EH (cell line): ENCODE measurements at regions not wholly inside any gene's neighbourhood (a gene's known extent, or its start where the extent isn't known, plus 50 kb on each side); places are given as distances from the start of the nearest gene placed in this dataset.
"Not testable (repeated sequence)": the region's sequence is repeated elsewhere in the genome, so short reads cannot be mapped to it uniquely, and the experiment has no call there.

Experiments
- DNase-seq: peaks from one replicate; pipeline ENCODE4 v3.0.0-alpha.2; 2015; ENCODE audit warnings: low read depth

DNA sequence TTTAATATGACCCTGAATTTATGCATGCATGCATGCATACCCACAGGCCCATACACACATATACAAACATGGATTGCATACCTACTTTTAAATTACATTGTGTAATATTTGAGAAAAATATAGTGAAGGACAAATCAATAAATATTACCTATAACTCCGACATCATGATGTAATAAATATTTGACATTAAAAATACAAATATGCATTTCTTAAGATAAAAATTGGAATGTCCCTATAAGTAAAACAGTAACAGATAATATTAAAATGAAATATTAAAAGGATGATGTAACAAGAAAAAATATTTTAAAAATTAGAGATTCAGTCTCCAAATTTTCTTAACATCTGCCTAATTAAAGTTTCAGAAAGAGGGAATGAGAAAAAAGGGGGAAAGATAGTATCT is 433.0 kb downstream of the MDFIC start:
- no peak for DNase-seq

DNA sequence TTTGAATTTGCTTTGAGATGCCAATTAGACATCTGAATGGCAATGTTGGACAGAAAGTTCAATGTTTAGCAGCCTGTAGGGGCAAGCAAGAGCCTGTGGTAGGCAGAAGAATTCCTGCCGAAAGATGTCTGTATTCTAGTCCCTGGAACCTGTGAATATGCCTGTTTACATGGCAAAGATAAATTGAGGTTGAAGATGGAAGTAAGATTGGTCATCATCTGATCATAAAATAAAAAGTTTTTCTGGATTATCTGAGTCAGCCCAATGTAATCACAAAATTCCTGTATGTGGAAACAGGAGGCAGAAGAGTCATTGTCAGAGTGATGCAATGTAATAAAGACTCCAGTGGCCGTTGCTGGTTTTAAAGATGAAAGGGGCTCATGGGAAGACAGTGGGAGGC is 430.5 kb downstream of the MDFIC start:
- peak; percentile 85 for DNase-seq

DNA sequence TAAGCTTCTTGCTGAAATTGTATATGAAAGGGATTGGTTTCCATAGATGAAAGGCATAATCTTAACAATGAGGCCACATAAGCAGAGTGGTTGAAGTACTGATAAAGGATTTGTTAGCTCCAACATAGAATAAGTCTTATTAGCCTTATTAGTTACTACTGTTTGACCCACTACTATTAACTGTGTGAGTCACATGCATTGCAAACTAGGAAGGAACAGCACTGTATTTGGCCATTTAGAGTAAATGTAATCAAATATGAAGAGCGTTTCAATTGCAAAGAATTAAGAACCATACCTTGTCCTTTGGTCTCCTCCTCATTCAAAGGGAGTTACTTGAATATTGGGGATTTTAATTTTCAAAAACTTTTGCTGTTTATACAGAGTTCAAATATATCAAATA is 428.9 kb downstream of the MDFIC start:
- DNase-seq = no peak

DNA sequence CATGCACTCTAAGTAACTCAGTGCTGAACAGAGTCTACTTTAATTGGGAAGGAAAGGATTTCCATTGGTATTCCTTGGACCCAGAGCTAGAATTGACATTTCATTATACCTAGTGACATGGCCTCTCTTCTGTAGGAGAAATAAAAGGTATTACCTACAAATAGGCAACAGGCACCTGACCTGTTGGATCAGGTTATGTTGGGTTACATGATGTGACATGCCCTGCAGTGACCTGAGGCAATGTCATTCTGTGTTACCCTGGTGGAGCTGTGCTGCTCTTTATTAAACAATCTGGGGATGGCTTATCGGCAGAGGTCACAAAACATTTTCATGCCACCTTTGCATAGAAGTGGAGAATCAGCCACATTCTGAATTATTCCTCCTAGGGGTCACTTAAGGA is 427.7 kb downstream of the MDFIC start:
- no peak for DNase-seq

DNA sequence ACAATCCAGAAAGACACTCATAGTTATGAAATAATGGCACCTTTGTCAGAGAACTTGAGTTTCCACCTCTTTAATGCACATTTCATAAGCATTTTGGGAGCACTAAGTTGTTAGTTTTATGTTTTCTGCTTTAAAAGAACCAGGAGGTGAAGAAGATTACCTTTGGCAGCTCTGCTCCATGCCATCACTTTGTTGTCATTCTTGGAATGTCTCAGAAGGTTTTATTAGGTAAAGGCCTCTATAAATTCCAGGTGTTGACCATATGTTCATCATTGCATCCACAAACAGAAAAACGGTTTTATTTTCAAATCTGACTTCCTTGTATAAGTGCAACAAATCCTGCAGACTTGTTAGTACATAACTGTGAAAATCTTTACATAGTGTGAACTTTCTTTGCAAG is 424.8 kb downstream of the MDFIC start:
- peak; percentile 40 for DNase-seq

DNA sequence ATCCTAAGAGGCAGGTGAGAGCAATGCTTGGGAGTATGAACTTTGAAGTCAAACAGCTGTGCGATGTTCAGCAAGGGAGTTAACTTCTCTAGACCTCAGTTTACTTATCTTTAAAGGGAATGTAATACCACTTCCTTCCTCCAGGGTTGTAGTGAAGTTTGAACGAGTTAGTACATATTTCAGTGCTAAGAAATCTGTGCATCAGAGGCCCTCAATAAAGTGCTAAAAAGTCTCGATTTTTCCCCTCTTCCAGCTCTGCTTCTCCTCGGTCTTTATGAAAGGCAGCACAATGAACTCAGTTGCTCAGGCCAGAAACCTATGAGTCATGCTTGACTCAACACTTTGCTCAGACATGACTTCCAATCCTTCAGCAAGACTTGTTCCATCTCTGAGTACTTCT is 418.9 kb downstream of the MDFIC start:
- DNase-seq = peak; percentile 84

DNA sequence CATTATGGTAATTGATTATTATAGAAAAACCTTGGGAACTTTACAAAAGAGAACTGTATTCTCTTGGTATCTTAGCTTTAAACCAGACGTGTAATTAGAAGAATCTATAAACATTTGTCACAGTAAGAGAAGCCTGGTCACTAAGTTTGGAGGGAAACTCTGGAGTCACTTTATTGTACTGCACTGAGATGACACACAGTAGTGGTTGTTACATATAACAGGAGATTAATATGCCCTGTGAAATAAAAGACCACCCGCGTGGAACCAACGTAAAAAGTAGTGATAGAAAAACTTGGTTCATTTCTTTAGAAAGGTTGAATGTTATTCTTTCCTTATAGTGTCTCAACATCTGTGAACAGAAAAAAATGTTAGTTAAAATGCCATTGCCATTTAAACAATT is 416.1 kb downstream of the MDFIC start:
- no peak for DNase-seq

DNA sequence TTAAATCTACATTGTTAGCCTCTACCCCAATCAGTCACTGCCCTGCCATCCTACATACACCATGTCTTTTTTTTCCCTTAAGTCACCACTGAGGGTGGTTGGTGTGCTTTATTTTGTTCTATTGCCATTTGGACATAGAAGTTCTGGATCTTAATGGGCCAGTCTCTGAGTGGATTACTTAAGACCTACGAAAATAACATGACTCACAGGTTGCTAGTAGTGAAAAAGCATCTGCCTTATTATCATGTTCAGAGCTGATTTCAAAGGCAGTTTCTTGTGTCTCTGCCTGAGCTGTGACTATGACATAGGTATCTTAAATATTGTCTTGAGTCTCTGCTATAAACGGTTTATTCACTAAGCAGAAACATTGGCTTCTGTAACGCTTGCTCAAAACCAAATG is 410.8 kb downstream of the MDFIC start:
- no peak for DNase-seq

DNA sequence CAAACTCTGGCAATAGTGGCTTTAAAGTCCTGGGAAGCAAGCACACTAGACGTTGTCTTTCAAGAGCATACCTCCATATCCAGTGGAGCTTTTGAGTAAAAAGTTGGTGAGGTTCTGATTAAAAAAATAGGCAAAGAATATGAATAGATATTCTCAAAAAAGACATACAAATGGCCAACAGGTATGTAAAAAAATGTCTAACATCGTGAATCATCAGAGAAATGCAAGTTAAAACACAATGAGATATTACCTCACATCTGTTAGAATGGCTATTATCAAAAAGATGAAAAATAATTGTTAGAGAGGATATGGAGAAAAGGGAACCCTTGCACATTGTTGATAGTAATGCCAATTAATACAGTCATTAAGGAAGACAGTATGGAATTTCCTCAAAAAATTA is 407.1 kb downstream of the MDFIC start:
- no peak for DNase-seq

DNA sequence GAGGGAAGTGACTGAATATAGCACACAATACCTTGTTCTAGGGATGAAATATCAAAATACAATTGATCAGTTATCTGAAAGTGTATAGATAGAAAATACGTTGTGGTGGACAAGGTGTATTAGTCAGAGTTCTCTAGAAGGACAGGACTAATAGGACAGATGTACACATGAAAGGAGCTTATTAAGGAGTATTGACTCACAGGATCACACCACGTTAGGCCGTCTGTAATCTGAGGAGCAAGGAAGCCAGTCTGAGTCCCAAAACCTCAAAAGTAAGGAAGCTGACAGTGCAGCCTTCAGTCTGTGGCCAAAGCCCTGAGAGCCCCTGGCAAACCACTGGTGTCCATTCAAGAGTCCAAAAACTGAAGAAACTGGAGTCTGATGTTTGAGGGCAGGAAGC is 406.1 kb downstream of the MDFIC start:
- DNase-seq = no peak

DNA sequence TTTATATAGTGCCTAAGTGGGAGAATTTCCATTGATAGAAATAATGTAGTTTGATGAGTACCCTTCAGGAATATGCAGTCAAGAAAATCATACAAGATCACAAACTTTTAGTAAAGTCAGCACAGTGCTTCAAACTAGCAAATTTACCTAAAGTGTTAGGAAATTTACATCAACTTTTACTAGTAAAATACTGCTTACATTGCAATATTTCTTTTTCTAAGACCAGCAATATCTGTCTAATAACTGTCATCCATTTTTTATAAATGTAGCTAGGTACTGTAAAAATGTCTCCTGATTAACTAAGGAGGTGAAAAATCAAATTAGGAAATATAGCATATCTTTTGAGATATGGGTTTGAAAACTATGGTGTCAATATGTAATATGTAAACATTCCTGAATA is 405.4 kb downstream of the MDFIC start:
- DNase-seq = no peak

DNA sequence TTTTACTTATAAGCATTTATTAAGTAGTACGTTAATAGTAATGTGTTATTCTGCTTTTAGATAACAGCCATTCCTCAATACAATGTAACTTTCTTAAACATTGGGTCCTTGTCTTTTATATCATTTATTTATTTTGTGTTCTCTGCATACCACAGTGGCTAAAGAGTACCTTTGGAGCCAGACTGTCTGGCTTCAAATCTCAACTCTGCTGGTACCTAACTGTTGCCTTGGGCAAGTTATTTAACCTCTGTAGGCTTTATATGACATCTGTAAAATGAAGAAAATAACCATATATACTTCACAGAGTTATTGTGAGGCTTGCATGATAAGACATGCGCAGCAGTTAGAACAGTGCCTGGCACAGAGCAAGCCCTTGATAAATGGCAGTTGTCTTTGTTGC is 397.6 kb downstream of the MDFIC start:
- no peak for DNase-seq

DNA sequence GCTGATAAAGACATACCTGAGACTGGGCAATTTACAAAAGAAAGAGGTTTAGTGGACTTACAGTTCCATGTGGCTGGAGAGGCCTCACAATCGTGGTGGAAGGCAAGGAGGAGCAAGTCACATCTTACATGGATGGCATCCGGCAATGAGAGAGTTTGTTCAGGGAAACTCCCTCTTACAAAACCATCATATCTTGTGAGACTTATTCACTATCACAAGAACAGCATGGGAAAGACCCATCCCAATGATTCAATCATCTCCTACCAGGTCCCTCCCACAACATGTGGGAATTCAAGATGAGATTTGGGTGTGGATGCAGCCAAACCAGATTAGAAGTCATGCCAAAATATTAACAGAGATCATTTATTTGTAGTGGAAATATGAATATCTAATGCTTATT is 388.4 kb downstream of the MDFIC start:
- not testable (repeated sequence) for DNase-seq

DNA sequence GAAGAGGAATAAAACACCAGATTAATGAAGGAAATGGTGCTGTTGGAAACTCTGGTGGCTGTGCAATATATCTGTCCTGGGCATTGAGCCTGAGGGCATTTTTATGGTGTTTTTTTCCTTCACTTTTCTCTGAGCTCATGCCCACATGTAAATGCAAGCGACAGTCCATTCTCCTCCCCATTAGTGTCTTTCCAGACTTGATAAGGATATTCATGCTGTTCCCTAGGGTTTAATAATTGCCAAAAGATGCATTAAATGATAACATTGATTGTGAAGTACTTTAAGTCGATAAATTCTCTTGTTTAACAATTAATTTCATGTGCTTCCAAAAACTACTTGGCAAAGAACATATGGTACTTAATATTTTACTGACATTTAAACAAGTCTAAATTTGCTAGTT is 384.7 kb downstream of the MDFIC start:
- DNase-seq = no peak

DNA sequence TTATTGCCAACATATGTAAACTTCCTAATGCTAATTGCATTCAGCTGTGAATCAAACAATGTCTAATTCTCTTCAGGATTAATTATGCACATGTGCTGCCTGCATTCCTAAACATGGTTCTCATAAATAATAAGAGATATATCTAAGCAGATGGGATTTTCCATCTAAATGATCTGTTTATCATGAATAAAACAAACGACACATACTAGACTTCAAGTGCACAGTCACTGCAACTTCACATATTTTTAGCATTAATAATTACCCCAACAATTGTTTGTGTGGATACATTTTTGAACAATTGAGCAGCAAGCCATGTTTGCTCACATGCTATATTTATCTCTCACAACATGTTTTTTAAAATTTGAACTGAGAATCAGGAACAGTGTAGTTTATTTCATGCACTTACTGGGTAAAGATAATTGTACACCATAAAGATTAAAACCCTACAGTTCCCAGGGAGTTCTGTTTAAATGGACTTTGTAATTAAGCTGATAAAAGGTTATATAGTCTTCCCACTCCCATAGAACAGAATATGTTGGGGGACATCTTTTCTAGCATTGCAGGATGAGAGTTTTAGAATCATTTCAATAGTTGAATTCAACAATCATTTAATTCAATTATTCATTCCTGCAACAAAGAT is 378.5 kb downstream of the MDFIC start:
- peak; percentile 64 for DNase-seq

DNA sequence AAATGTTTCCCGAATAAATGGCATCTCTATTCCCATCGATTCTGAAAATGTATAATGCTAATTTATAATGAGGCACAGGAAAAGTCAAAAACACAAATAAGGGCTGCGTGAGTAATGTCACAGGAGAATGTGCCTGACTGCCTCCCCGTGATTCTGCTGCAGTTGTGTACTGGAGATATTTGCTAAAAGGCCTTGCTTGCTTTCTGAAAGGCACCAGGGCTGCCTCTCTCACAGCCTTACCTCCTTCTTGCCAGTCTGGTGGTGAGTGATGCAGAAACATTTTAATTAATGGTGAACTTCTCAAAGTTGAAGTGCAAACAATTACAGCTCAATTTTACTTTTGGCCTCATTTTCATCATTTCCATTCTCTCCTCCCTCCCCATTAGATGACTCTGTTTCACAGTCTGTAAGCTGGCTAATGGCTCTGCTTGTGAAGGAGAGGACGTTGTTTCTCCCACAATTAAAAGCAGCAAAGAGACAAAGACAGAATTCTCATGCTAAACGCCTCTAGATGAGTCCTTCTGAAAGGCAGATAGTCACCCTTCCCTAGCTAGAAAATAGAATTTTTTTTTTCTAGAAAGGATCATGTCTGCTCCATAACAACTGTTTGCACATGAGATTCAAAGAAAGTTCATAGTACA is 377.6 kb downstream of the MDFIC start:
- DNase-seq = no peak

DNA sequence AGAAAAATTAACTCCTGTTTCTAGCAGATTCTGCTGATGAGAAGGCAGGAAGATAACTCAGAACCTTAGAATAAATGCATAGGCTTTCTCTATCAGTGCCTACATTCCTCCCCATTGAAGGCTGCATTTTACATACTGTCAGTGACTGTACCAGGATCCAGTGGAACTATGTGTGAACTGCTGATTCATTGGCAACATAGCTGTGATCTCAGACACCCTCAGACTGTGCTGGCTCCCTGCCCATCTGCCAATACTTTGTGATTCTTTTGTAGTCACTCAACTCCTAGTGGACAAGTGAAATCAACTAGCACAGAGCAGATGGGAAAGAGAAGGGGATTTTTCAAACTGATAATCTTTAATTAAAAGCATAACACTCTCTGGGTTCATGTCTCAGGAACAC is 375.8 kb downstream of the MDFIC start:
- peak; percentile 71 for DNase-seq

DNA sequence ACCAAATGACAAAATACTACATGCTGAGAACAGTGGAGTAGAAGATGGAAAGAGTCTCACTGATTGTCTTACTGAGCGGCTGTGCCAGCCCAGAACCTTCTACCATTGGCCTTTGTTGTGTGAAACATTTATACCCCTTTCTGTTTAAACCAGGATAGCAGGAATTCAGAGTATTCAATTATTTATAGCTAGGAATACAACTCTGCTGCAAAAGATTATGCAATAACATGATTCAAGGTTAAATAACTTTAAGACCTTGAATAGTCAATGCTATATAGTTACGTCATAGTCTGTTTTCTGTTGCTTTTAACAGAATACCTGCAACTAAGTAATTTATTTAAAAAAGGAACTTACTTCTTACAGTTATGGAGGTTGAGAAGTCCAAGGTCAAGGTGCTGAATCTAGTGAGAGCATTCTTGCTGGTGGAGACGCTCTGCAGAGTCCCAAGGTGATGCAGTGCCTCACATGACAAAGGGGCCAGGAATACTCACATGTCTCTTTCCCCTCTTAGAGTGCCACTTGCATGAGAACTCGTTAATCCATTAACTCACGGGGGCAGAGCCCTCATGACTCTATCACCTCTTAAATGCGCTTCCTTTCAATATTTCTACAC is 371.8 kb downstream of the MDFIC start:
- DNase-seq = peak; percentile 20

DNA sequence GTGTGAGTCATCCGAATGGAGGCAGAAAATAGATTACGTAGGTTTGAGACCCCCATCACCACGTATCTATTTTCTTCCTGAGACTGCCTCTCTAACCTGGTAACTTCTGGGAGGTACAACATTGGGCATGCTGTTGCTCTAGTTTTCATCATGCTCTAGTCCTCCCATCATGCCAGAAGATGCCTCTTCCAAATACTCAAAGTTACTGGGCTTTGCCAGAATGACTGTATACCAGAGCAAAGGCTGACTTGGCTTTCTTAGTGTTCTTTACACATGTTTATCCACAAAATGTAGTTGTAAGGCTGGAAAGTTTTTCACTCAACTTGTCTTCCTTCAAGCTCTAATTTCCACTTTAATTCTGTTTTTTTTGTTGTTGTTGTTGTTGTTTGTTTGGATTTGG is 370.5 kb downstream of the MDFIC start:
- no peak for DNase-seq

DNA sequence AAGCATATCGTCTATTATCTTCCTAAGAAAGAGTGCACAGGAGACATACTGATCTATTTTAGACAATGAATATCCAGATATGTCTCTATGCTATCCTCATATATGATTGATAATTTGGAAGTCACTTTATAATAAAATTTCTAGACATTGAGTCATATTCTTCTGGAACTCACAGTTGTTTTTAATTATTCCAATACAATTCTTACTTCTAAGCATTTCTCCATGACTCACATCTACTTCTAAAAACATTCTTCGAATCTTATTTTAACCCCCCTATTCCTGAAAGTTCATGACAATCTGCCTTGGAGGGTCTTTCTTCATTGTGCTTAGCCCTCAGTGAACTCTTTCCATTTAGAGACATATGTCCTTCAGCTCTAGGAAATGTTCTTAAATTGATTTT is 368.1 kb downstream of the MDFIC start:
- DNase-seq = no peak

DNA sequence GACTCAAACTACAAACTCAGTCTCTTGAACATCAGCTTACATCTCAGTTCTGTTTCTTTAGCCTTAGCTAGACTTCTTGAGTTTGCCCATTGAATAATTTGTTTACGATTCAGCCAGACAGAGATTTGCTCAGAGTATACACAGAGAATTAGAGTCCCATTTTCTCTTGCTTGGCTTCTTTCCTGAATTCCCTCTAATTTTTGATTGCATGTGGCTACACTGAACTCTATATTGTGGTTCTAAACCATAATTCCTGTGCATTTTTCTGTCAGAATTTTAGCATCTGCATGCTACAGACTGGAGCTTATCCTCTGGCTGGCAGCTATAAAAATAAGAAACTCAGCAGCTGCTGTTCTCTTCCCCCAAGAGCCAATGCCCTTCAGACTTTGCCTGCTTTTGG is 354.9 kb downstream of the MDFIC start:
- no peak for DNase-seq

DNA sequence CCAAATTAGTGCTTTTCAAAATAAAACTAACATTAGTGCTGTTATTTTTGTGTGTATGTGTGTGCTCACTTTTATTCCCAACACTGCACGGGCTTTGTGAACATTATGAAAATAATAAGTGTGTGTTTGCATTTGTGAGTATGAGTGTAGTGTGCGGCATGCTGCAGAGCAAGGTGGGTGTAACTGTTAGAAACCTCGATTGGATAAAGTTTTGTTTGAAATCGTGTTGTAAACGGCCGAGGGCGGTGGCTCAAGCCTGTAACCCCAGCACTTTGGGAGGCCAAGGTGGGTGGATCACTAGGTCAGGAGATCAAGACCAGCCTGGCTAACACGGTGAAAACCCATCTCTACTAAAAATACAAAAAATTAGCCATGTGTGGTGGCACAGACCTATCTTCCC is 352.0 kb downstream of the MDFIC start:
- DNase-seq = not testable (repeated sequence)

DNA sequence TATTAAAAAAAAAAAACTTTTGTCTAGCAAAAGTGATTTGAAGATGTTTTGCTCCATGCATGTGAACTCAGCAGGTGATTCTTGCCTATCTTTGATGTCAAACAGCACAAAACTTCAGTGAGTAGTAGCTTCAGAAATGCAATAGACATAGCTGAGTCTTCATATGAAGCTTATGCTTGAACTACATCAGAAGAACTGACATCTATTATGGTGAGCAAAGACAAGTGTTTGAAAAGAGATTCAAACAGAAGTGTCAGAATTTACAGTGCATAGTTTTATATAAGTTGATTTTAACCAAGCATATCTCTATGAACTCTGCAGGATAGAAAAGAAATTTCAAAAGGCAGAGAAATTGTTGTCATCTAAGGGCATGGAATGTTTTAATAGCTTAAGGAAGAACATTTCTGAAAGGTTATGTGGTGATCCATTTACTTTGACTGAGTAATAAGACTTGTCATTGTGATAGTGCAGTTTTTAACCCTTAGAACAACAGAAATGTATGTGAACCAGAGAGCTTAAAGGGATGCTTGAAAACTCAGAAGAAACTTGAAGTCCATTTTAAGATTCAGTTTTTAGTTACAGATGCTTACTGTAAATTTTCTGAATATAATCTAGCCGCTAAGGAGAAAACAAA is 351.4 kb downstream of the MDFIC start:
- no peak for DNase-seq
